Right atrium auricular region (tissue), 2 donors: ENCODE measurements at regions not wholly inside any gene's neighbourhood (a gene's known extent, or its start where the extent isn't known, plus 50 kb on each side); places are given as distances from the start of the nearest gene placed in this dataset.
"Not testable (repeated sequence)": the region's sequence is repeated elsewhere in the genome, so short reads cannot be mapped to it uniquely, and the experiment has no call there.

Source experiments
- DNase-seq: peaks from one replicate; pipeline ENCODE4 v3.0.0-alpha.2; 2019; ENCODE audit warnings: low spot score
- H3K27ac ChIP-seq, 2 donors: fragments of 200-600 bp; sonication (generic); 1 replicate in 1 of 2; 2 replicates in 1 of 2; pipeline ENCODE4 v1.5.1; 2016 to 2019
- H3K27me3 ChIP-seq, 2 donors: fragments of 200-600 bp; sonication (generic); one replicate each; pipeline versions ENCODE4 v1.5.1 to v1.6.0; 2017 to 2019
- H3K36me3 ChIP-seq: fragments of 200-600 bp; sonication (generic); one replicate; pipeline ENCODE4 v1.5.1; 2016
- H3K4me1 ChIP-seq, 2 donors: fragments of 200-600 bp; sonication (generic); one replicate each; pipeline versions ENCODE4 v1.5.1 to v1.6.0; 2017 to 2019
- H3K4me3 ChIP-seq, 2 donors: fragments of 200-600 bp; sonication (generic); 1 replicate in 1 of 2; 2 replicates in 1 of 2; pipeline ENCODE4 v1.5.1; 2017 to 2019; ENCODE audit warnings: mild to moderate bottlenecking in 1 of 2, moderate library complexity in 1 of 2
- H3K9me3 ChIP-seq, 2 donors: fragments of 200-600 bp; sonication (generic); one replicate each; pipeline ENCODE4 v1.5.1; 2019
- CTCF ChIP-seq, 2 donors: fragments of 200-600 bp; sonication (generic); IDR thresholded peaks; one replicate each; pipeline ENCODE4 v1.5.1; 2019; ENCODE audit warnings: antibody characterized with exemption in 2 of 2

- Histone ChIP-seq H3K27me3 (no peaks in the 10 kb centered on the region), H3K4me1 (no peaks in the 10 kb centered on the region), H3K36me3 (no peaks in the 10 kb centered on the region), H3K9me3 (no peaks in the 10 kb centered on the region), H3K27ac (no peak overlapping the region), H3K4me3 (no peak overlapping the region)
- no peak for TF ChIP-seq CTCF (IDR thresholded peaks at IDR 0.05)
- no peak for DNase-seq
Observed at GRCh38 chr5:110268985-110269384, 457.5 kb downstream of the TMEM232 start.

GRCh38 chr5:110269478-110270142 lies 456.9 kb downstream of the TMEM232 start:
- Histone ChIP-seq H3K9me3 (no peaks in the 10 kb centered on the region), H3K4me1 (no peaks in the 10 kb centered on the region), H3K36me3 (no peaks in the 10 kb centered on the region), H3K27ac (no peak overlapping the region), H3K27me3 (no peaks in the 10 kb centered on the region), H3K4me3 (no peak overlapping the region)
- no peak for TF ChIP-seq CTCF (IDR thresholded peaks at IDR 0.05)
- DNase-seq, result no peak

- Histone ChIP-seq H3K4me1 (no peaks in the 10 kb centered on the region), H3K4me3 (no peak overlapping the region), H3K36me3 (no peaks in the 10 kb centered on the region), H3K9me3 (peaks cover 0 to 9% of the 10 kb centered on the region in 2 donors), H3K27me3 (no peaks in the 10 kb centered on the region), H3K27ac (no peak overlapping the region)
- no peak for DNase-seq
- TF ChIP-seq CTCF (IDR thresholded peaks at IDR 0.05), result no peak
Observed at GRCh38 chr5:110275878-110276277, 450.6 kb downstream of the TMEM232 start.

GRCh38 chr5:110278449-110278848 lies 448.0 kb downstream of the TMEM232 start:
- not testable (repeated sequence) for H3K9me3 ChIP-seq, H3K4me3 ChIP-seq, H3K4me1 ChIP-seq, H3K27me3 ChIP-seq, DNase-seq, H3K36me3 ChIP-seq, H3K27ac ChIP-seq

GRCh38 chr5:110284121-110284520 lies 442.4 kb downstream of the TMEM232 start:
- DNase-seq, H3K4me3 ChIP-seq, H3K27ac ChIP-seq, H3K36me3 ChIP-seq, H3K27me3 ChIP-seq, H3K4me1 ChIP-seq: not testable (repeated sequence)
- H3K9me3 ChIP-seq, result peaks cover 0 to 13% of the 10 kb centered on the region in 2 donors

- Histone ChIP-seq H3K27ac (no peak overlapping the region), H3K4me1 (no peaks in the 10 kb centered on the region), H3K9me3 (peaks cover 0 to 10% of the 10 kb centered on the region in 2 donors), H3K36me3 (no peaks in the 10 kb centered on the region), H3K4me3 (no peak overlapping the region), H3K27me3 (no peaks in the 10 kb centered on the region)
- TF ChIP-seq CTCF (IDR thresholded peaks at IDR 0.05), result no peak
- DNase-seq, result no peak
Observed at GRCh38 chr5:110288766-110289511, 437.5 kb downstream of the TMEM232 start.

GRCh38 chr5:110289512-110289810 lies 437.0 kb downstream of the TMEM232 start:
- no peaks in the 10 kb centered on the region for H3K36me3 ChIP-seq
- H3K27ac ChIP-seq, result no peak overlapping the region
- H3K4me1 ChIP-seq, result no peaks in the 10 kb centered on the region
- DNase-seq, result no peak
- H3K27me3 ChIP-seq, result no peaks in the 10 kb centered on the region
- H3K4me3 ChIP-seq, result no peak overlapping the region
- peaks cover 0 to 4% of the 10 kb centered on the region in 2 donors for H3K9me3 ChIP-seq
- TF ChIP-seq CTCF (IDR thresholded peaks at IDR 0.05), result no peak
